ENCODE measurements at regions not wholly inside any gene's neighbourhood (a gene's known extent, or its start where the extent isn't known, plus 50 kb on each side); places are given as distances from the start of the nearest gene placed in this dataset.

DNA sequence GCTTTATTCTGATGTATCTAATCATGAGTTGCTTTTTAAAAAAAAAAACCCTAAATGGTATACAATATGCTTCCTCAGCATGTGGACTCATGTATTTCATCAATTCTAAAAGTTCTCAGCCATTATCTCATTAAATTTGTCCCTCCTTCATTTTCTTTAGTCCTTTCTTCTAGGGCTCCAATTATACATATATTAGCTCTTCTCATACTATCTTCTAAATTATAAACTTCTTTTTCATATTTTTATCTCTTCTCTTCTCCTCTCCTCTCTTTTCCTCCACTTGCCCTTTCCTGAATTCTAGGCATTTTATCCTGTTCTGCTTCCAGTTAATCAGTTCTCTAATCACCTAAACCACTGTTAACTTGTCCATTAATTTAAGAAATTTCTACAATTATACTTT lies 55.0 kb upstream of the IL33 start:
- H2AFZ ChIP-seq = no peak overlapping the region
- TF ChIP-seq, protein P1, sequence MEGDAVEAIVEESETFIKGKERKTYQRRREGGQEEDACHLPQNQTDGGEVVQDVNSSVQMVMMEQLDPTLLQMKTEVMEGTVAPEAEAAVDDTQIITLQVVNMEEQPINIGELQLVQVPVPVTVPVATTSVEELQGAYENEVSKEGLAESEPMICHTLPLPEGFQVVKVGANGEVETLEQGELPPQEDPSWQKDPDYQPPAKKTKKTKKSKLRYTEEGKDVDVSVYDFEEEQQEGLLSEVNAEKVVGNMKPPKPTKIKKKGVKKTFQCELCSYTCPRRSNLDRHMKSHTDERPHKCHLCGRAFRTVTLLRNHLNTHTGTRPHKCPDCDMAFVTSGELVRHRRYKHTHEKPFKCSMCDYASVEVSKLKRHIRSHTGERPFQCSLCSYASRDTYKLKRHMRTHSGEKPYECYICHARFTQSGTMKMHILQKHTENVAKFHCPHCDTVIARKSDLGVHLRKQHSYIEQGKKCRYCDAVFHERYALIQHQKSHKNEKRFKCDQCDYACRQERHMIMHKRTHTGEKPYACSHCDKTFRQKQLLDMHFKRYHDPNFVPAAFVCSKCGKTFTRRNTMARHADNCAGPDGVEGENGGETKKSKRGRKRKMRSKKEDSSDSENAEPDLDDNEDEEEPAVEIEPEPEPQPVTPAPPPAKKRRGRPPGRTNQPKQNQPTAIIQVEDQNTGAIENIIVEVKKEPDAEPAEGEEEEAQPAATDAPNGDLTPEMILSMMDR (IDR thresholded peaks at IDR 0.05; ENCODE audit: poor library complexity) = no peak
- TF ChIP-seq EZH2 (IDR thresholded peaks at IDR 0.05; ENCODE audit: borderline replicate concordance) = no peak
- TF ChIP-seq EZH2phosphoT487 (IDR thresholded peaks at IDR 0.05; ENCODE audit: low read depth, severe bottlenecking, unreplicated experiment) = no peak
- no peaks in the 10 kb centered on the region for H3K4me1 ChIP-seq (ENCODE audit: insufficient read depth)
- H3K27me3 ChIP-seq = no peaks in the 10 kb centered on the region
- H3K36me3 ChIP-seq (replicated peaks; ENCODE audit: insufficient read depth, low read depth) = no peaks in the 10 kb centered on the region
- H4K20me1 ChIP-seq (ENCODE audit: insufficient read depth, poor library complexity, severe bottlenecking) = no peaks in the 10 kb centered on the region
- no peak for DNase-seq (ENCODE audit: low spot score)
- H3K9me3 ChIP-seq (ENCODE audit: low read depth) = peaks cover 3% of the 10 kb centered on the region
- H3K4me3 ChIP-seq = no peak overlapping the region
- H3K4me2 ChIP-seq = no peak overlapping the region
- no peaks in the 10 kb centered on the region for H3K79me2 ChIP-seq
- H3K27ac ChIP-seq = no peak overlapping the region
- H3K9me2 ChIP-seq (replicated peaks; ENCODE audit: insufficient read depth) = no peaks in the 10 kb centered on the region

DNA sequence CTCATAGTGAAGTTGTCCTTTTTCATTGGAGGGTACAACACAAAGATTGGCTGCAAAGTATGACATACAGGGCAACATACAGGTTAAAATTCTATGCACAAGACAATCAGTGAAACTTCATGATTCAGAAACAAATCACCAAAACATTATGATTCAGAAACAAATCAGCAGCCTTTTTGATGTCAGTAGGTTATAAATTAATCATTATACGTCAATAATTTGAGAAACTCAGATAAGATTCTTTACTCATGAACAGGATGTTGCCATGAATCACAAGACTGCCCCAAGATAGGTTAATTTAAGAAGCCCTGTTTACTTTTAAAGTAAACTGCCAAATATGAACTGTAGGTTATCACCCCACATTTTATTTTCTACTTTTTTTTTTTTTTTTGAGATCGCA lies 62.2 kb upstream of the IL33 start:
- Histone ChIP-seq H4K20me1 (ENCODE audit: insufficient read depth, poor library complexity, severe bottlenecking) (no peaks in the 10 kb centered on the region), H3K79me2 (no peaks in the 10 kb centered on the region), H3K4me2 (no peak overlapping the region), H3K27me3 (no peaks in the 10 kb centered on the region), H3K9me3 (ENCODE audit: low read depth) (no peaks in the 10 kb centered on the region), H3K4me1 (ENCODE audit: insufficient read depth) (no peaks in the 10 kb centered on the region), H3K36me3 (replicated peaks; ENCODE audit: insufficient read depth, low read depth) (no peaks in the 10 kb centered on the region), H3K9me2 (replicated peaks; ENCODE audit: insufficient read depth) (no peaks in the 10 kb centered on the region), H3K4me3 (no peak overlapping the region), H2AFZ (no peak overlapping the region), H3K27ac (no peak overlapping the region)
- no peak for DNase-seq (ENCODE audit: low spot score)
- no peak for TF ChIP-seq EZH2 (IDR thresholded peaks at IDR 0.05; ENCODE audit: borderline replicate concordance)
- no peak for TF ChIP-seq EZH2phosphoT487 (IDR thresholded peaks at IDR 0.05; ENCODE audit: low read depth, severe bottlenecking, unreplicated experiment)
- TF ChIP-seq, protein P1 (IDR thresholded peaks at IDR 0.05; ENCODE audit: poor library complexity) = no peak
- 84% methylated on average over 2 of the region's 2 CpGs for WGBS (ENCODE audit: low lambda C conversion rate, missing lambda C conversion rate)

DNA sequence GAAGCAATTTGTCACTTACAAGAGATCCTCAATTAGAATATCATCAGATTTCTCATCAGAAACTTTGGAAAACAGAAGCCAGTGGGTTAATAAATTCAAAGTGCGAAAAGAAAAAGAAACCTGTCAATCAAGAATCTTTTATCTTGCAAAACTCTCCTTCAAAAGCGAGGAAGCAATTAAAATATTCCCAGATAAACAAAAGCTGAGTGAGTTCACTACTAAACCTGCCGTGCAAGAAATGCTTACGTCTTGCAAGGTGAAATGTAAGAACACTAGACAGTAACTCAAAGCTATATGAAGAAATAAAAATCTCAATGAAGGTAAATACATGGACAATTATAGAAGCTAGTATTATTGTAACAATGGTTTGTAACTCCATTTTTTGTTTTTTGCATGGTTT lies 62.8 kb upstream of the IL33 start:
- TF ChIP-seq EZH2 (IDR thresholded peaks at IDR 0.05; ENCODE audit: borderline replicate concordance) (no peak), EZH2phosphoT487 (IDR thresholded peaks at IDR 0.05; ENCODE audit: low read depth, severe bottlenecking, unreplicated experiment) (no peak)
- TF ChIP-seq, protein P1 (IDR thresholded peaks at IDR 0.05; ENCODE audit: poor library complexity) = no peak
- DNase-seq (ENCODE audit: low spot score) = no peak
- Histone ChIP-seq H3K9me3 (ENCODE audit: low read depth) (no peaks in the 10 kb centered on the region), H3K36me3 (replicated peaks; ENCODE audit: insufficient read depth, low read depth) (no peaks in the 10 kb centered on the region), H3K4me3 (no peak overlapping the region), H3K9me2 (replicated peaks; ENCODE audit: insufficient read depth) (no peaks in the 10 kb centered on the region), H4K20me1 (ENCODE audit: insufficient read depth, poor library complexity, severe bottlenecking) (no peaks in the 10 kb centered on the region), H3K4me2 (no peak overlapping the region), H3K4me1 (ENCODE audit: insufficient read depth) (no peaks in the 10 kb centered on the region), H3K79me2 (no peaks in the 10 kb centered on the region), H3K27me3 (no peaks in the 10 kb centered on the region), H2AFZ (no peak overlapping the region), H3K27ac (no peak overlapping the region)
- 66% methylated on average over 4 of the region's 4 CpGs for WGBS (ENCODE audit: low lambda C conversion rate, missing lambda C conversion rate)

DNA sequence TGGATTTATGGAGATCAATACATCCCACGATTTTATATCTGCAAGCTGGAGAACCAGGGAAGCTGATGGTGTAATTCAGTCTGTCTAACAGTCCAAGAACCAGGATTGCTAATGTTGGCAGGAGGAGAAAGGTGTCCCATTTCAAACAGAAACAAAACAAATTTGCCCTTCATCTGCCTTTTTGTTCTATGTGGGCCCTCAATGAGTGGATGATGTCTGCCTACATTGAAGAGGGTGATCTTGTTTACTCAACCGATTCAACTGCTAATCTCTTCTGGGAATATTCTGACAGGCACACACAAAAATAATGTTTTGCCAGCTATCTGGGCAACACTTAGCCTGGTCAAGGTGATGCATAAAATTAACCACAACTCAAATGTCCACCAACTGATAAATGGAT lies 65.1 kb upstream of the IL33 start:
- Histone ChIP-seq H3K4me3 (no peak overlapping the region), H3K4me1 (ENCODE audit: insufficient read depth) (no peaks in the 10 kb centered on the region), H3K9me2 (replicated peaks; ENCODE audit: insufficient read depth) (no peaks in the 10 kb centered on the region), H3K4me2 (no peak overlapping the region), H2AFZ (no peak overlapping the region), H3K79me2 (no peaks in the 10 kb centered on the region), H3K36me3 (replicated peaks; ENCODE audit: insufficient read depth, low read depth) (no peaks in the 10 kb centered on the region), H3K27me3 (no peaks in the 10 kb centered on the region), H3K9me3 (ENCODE audit: low read depth) (no peaks in the 10 kb centered on the region), H3K27ac (no peak overlapping the region), H4K20me1 (ENCODE audit: insufficient read depth, poor library complexity, severe bottlenecking) (no peaks in the 10 kb centered on the region)
- no peak for TF ChIP-seq EZH2 (IDR thresholded peaks at IDR 0.05; ENCODE audit: borderline replicate concordance)
- WGBS (ENCODE audit: low lambda C conversion rate, missing lambda C conversion rate) = 91% methylated on average over 2 of the region's 2 CpGs
- no peak for DNase-seq (ENCODE audit: low spot score)

Measured in hepatocyte (in vitro differentiated cells).